Smooth muscle cell (in vitro differentiated cells): ENCODE measurements at regions not wholly inside any gene's neighbourhood (a gene's known extent, or its start where the extent isn't known, plus 50 kb on each side); places are given as distances from the start of the nearest gene placed in this dataset.

Source experiments
- DNase-seq: peaks from one replicate; lab custom pipeline; 2025; ENCODE audit not compliant: unreplicated experiment; lab: John Stamatoyannopoulos, UW
- H2AFZ ChIP-seq: fragments of 200-600 bp; sonication (generic); 2 replicates; pipeline ENCODE4 v1.6.0; 2016; ENCODE audit warnings: antibody characterized with exemption, low read depth, mild to moderate bottlenecking
- H3F3A ChIP-seq: fragments of 200-600 bp; sonication (generic); 2 replicates; pipeline ENCODE4 v1.6.0; 2017; ENCODE audit warnings: antibody characterized with exemption, low read depth
- H3K27ac ChIP-seq: fragments of 200-600 bp; sonication (generic); 2 replicates; pipeline ENCODE4 v1.5.1; 2016; ENCODE audit warnings: low read depth, mild to moderate bottlenecking
- H3K27me3 ChIP-seq: fragments of 200-600 bp; sonication (generic); 2 replicates; pipeline ENCODE4 v1.6.1; 2016; ENCODE audit warnings: low read depth, mild to moderate bottlenecking
- H3K36me3 ChIP-seq: fragments of 200-600 bp; sonication (generic); 2 replicates; pipeline ENCODE4 v1.5.1; 2016; ENCODE audit warnings: low read depth
- H3K4me1 ChIP-seq: fragments of 200-600 bp; sonication (generic); 2 replicates; pipeline ENCODE4 v1.5.1; 2016; ENCODE audit warnings: low read depth
- H3K4me2 ChIP-seq: fragments of 200-600 bp; sonication (generic); 2 replicates; pipeline ENCODE4 v1.6.0; 2016; ENCODE audit warnings: mild to moderate bottlenecking
- H3K4me3 ChIP-seq: fragments of 200-600 bp; sonication (generic); 2 replicates; pipeline ENCODE4 v1.5.1; 2016; ENCODE audit warnings: mild to moderate bottlenecking
- H3K79me2 ChIP-seq: fragments of 200-600 bp; sonication (generic); 2 replicates; pipeline ENCODE4 v1.6.0; 2016; ENCODE audit warnings: low read depth, mild to moderate bottlenecking
- H3K9ac ChIP-seq: fragments of 200-600 bp; sonication (generic); 2 replicates; pipeline ENCODE4 v1.6.0; 2016; ENCODE audit warnings: low read depth
- H3K9me3 ChIP-seq: fragments of 200-600 bp; sonication (generic); replicated peaks from 2 replicates; pipeline ENCODE4 v1.5.1; 2016; ENCODE audit warnings: low read depth
- H4K20me1 ChIP-seq: fragments of 200-600 bp; sonication (generic); 2 replicates; pipeline ENCODE4 v1.6.0; 2016; ENCODE audit warnings: low read depth
- WGBS: methylation state at CpG from one replicate; pipeline ENCODE4 v1.1.7; 2016; ENCODE audit warnings: low lambda C conversion rate; 5-methylcytosine and 5-hydroxymethylcytosine counted together
- TF ChIP-seq, protein P1 (sequence below): fragments of 200-600 bp; sonication (generic); IDR thresholded peaks from 2 replicates; pipeline ENCODE4 v1.5.1; 2017; ENCODE audit warnings: borderline replicate concordance, mild to moderate bottlenecking, antibody characterized with exemption; ENCODE audit not compliant: insufficient read depth, poor library complexity, severe bottlenecking

DNA sequence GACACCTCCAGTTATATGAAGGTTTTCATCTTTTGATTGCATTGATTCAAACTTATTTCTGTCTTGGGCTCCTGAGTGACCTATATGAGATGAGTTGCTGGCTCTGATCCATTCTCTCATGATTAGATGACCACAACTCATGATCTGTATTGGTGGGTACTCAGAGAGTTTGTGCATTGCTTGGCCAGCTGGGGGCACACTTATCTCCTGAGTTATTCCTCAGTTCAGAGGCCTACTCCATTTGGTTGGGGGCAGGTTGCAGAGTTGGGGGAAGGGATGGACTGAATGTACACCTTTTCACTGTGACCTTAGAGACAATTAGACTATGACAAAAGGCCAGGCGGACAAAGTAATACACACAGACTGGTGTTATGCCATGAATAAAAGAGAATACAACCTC lies 166.2 kb upstream of the SEMA6D start:
- no peaks in the 10 kb centered on the region for H3K9me3 ChIP-seq
- no peak for DNase-seq
- H4K20me1 ChIP-seq, result no peaks in the 10 kb centered on the region
- H3K4me1 ChIP-seq, result peaks cover 6% of the 10 kb centered on the region
- H3K4me3 ChIP-seq, result no peak overlapping the region
- no peak overlapping the region for H3K9ac ChIP-seq
- 100% methylated on average over 1 of the region's 1 CpG for WGBS
- no peaks in the 10 kb centered on the region for H3F3A ChIP-seq
- no peaks in the 10 kb centered on the region for H3K27me3 ChIP-seq
- no peaks in the 10 kb centered on the region for H3K79me2 ChIP-seq
- no peak overlapping the region for H3K4me2 ChIP-seq
- H3K36me3 ChIP-seq, result no peaks in the 10 kb centered on the region
- H3K27ac ChIP-seq, result no peak overlapping the region
- TF ChIP-seq, protein P1, sequence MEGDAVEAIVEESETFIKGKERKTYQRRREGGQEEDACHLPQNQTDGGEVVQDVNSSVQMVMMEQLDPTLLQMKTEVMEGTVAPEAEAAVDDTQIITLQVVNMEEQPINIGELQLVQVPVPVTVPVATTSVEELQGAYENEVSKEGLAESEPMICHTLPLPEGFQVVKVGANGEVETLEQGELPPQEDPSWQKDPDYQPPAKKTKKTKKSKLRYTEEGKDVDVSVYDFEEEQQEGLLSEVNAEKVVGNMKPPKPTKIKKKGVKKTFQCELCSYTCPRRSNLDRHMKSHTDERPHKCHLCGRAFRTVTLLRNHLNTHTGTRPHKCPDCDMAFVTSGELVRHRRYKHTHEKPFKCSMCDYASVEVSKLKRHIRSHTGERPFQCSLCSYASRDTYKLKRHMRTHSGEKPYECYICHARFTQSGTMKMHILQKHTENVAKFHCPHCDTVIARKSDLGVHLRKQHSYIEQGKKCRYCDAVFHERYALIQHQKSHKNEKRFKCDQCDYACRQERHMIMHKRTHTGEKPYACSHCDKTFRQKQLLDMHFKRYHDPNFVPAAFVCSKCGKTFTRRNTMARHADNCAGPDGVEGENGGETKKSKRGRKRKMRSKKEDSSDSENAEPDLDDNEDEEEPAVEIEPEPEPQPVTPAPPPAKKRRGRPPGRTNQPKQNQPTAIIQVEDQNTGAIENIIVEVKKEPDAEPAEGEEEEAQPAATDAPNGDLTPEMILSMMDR, result no peak
- no peak overlapping the region for H2AFZ ChIP-seq

DNA sequence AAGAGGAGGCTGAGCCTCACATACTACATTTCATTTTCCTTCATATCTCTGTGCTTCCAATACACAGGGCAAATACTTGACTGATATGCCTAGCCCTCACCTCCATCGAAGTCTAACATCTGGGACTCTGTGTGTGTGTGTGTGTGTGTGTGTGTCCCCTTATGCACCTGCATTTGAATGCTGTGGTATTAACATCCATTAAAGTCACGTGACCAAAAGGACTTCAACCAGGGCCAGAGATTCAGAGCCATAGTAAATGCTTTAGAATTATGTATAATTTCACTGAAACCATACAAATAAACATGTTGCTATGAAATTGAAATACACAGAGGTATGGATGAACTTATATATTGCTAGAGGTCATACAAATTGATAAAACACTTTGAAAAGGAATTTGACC lies 165.8 kb upstream of the SEMA6D start:
- H3K9me3 ChIP-seq, result no peaks in the 10 kb centered on the region

DNA sequence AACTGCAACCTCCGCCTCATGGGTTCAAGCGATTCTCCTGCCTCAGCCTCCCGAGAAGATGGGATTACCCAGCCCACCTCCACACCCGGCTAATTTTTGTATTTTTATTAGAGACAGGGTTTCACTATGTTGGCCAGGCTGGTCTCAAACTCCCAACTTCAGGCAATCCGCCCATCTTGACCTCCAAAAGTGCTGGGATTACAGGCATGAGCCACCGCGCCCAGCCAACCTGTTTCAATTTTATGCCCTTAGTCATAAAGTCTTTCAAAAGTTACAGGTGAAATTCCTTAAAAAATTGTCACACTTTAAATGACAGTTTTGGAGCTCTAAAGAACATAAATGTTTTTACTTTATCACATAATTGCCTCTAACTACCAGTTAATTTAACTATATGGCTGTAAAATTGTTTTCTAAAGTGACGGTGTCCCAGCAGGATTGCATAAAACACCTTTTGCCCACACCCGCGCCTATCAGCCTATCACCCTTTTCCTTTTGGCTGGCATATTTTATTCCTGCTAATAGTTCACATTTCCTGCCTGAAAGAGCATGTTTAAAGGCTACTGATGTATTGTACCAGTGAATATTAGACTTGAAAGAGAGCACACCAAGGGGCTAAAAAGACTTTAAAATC lies 164.2 kb upstream of the SEMA6D start:
- Histone ChIP-seq H4K20me1 (no peaks in the 10 kb centered on the region), H3K27me3 (no peaks in the 10 kb centered on the region), H3K9ac (no peak overlapping the region), H3K4me1 (peaks cover 4% of the 10 kb centered on the region), H3K79me2 (no peaks in the 10 kb centered on the region), H3K9me3 (no peaks in the 10 kb centered on the region), H3F3A (no peaks in the 10 kb centered on the region), H3K4me2 (no peak overlapping the region), H3K4me3 (no peak overlapping the region), H2AFZ (no peak overlapping the region), H3K27ac (no peak overlapping the region), H3K36me3 (no peaks in the 10 kb centered on the region)
- no peak for DNase-seq
- WGBS, result 91% methylated on average over 10 of the region's 10 CpGs
- TF ChIP-seq, protein P1, result no peak

More for the DNA sequence above, 165.8 kb upstream of the SEMA6D start:
- no peaks in the 10 kb centered on the region for H4K20me1 ChIP-seq
- no peak overlapping the region for H3K4me3 ChIP-seq
- H3K36me3 ChIP-seq, result no peaks in the 10 kb centered on the region
- H3K4me1 ChIP-seq, result peaks cover 6% of the 10 kb centered on the region
- H3K9ac ChIP-seq, result no peak overlapping the region
- DNase-seq, result no peak
- no peaks in the 10 kb centered on the region for H3K27me3 ChIP-seq
- H2AFZ ChIP-seq, result no peak overlapping the region
- H3K4me2 ChIP-seq, result no peak overlapping the region
- no peak overlapping the region for H3K27ac ChIP-seq
- 97% methylated on average over 2 of the region's 2 CpGs for WGBS
- TF ChIP-seq, protein P1, result no peak
- no peaks in the 10 kb centered on the region for H3F3A ChIP-seq
- H3K79me2 ChIP-seq, result no peaks in the 10 kb centered on the region

DNA sequence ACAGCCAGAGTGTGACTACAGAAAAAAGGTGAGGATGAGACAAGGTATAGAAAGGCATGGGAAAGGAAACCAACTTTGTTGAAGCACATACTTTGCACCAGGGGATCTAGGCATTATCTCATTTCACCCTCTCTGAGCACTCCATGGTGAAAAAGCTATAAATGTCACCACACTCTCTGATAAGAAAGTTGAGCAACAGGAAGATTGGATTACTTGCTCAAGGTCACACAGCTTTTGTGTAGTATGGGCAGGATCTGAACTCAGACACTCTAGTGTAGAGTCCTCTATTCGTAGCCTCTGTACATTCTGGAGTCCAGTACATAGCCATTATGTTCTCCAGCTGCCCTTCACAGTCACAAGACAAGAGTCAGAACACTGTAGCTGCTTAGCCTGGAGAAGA lies 163.4 kb upstream of the SEMA6D start:
- no peak for DNase-seq
- no peaks in the 10 kb centered on the region for H3K36me3 ChIP-seq
- no peaks in the 10 kb centered on the region for H3K9me3 ChIP-seq
- H3K27me3 ChIP-seq, result no peaks in the 10 kb centered on the region
- H3K79me2 ChIP-seq, result no peaks in the 10 kb centered on the region
- H4K20me1 ChIP-seq, result no peaks in the 10 kb centered on the region
- no peak overlapping the region for H3K4me2 ChIP-seq
- no peaks in the 10 kb centered on the region for H3K4me1 ChIP-seq
- WGBS, result 91% methylated on average over 1 of the region's 1 CpG
- H3K4me3 ChIP-seq, result no peak overlapping the region
- no peak overlapping the region for H2AFZ ChIP-seq
- TF ChIP-seq, protein P1, result no peak
- H3K9ac ChIP-seq, result no peak overlapping the region
- H3F3A ChIP-seq, result no peaks in the 10 kb centered on the region
- no peak overlapping the region for H3K27ac ChIP-seq
